Central memory CD4-positive, alpha-beta T cell (primary cell): ENCODE measurements at regions not wholly inside any gene's neighbourhood (a gene's known extent, or its start where the extent isn't known, plus 50 kb on each side); places are given as distances from the start of the nearest gene placed in this dataset.

Source experiments
- DNase-seq: peaks from one replicate; pipeline ENCODE4 v3.0.0; 2022

DNA sequence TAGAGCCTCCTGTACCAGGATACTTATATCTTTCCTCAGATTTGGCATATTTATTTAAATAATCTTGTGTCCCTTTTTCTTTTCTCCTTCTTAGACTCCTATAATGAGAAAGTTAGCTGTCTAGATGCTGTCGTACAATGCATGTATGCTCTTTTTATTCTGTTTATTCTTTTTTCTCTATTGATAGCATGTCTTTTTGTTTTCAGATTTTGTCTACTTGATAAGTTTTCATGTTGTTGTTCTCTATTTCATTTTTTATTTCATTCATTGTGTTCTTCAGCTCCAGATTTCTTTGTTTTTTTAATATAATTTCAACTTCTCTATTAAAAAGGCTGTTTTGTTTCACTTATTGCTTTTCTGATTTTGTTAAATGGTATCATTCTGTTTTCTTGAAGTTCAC lies 674.3 kb upstream of the POU3F3 start:
- no peak for DNase-seq

DNA sequence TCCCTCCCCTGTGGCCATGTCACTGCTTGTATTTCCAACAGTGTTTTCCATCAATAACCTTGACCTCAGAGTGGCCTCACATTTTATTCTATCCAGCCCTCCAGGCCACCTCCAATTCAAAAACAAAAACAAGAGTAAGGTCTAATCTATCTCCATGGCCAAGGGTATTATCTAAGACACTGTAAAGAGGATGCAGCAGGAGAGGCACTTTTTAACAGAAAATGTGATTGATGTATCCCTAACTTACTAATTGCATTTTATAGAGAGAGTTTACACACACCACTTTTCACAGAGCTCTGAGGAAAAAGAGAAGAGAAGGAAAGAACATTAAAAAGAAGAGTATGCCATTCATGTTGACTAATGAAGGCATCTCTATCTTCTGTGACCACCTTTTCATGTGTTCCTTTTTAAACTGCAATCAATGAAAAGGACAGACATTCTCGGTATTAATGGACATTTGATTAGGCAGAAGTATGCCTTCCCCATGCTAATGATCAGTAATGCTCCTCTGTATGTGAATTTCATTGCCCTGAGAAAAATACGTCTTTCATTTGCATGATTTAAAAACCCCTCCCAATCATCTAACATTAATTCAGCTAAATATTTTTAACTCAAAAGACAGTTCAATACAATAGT lies 653.3 kb upstream of the POU3F3 start:
- DNase-seq = no peak

DNA sequence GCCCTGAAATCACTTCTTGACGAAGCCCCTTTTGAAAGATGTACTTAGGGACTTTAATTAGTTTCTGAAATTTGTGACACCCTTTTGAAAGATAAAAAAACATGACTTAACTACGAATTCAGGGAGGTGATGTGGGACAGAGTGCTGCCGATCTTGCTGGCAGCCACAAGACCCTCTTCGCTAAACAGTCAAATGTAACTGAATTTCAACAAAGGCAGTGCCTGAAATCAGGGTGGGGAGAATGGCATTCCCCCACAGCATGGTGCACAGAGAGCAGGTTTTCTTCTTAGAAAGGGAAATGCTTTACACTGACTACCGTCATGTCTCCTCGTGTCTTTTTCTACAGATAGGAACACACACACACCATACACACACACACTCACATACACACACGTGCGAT lies 640.2 kb upstream of the POU3F3 start:
- no peak for DNase-seq

DNA sequence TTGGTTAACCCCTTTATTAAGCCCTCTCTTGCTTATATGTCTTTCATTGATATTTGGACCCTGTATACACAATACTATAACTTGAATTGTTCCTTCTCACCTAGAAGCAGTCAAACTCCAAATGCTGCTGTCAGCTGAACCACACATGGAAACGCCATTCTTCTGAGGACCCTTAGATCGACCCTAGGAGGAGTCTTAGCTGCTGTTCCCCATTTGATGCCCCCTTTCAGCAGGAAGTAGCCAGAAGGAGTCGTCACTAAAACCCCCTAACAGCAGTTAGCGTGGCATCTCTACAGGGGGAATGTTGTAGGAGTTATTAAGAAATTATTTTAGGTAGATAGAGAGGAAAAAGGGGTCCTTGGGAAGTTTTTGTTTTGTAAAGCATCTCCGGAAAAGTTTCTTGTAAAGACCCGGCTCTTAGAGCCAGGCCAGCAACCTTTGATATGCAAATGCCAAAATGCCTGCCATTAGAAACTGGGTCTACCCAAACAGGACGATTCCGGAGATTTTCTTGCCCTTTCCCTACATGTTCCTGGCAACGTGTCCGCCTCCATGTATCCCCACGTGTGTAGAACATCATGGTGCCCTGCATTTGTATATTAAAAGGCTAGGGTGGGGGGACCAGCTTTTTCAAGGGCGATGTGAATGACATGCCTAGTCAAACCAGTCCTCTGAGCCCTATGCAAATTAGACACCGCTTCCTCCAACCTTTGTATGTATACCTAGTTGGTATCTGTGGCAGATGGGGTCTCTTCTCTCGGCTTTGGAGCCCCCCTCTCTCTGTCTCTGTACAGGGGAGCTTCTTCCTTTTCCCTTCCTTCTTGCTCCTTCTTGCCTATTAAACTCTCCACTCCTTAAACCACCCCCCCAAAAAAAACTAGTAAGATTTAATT lies 638.4 kb upstream of the POU3F3 start:
- no peak for DNase-seq

DNA sequence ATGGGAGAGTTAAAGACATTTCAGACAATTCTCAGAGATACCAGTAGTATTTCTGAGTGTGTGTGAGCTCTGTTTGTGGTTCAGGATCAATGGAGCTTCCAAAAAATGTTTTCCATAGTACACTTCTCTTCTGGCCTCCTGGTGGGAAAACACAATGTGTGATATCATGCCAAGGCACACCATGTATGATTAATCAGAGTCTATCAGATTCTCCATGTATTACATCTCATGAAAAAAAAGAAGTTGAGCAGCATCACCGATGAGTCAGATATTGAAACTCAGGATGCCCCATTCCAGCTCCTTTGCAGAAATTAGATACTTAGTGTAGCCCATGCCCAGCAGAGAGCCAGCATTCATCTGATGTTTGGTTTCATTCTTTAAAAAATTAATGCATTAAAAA lies 620.3 kb upstream of the POU3F3 start:
- no peak for DNase-seq

DNA sequence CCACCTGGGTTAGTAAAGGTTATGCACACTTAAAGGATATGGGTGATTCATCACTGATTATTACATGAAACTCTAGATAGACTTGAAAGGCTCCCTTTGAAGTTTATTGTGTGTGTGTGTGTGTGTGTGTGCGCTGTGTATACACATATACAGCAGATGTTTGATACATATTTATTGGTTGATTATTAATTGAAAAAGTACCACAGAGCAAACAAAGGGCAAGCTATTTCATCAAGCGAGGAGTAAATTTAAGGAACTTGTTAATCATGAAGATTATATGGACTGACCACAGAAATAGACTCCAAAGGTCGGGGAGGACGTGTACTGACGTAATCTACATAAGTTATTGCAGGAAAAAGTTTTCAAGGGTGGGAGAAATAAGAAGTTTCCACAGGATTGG lies 617.4 kb upstream of the POU3F3 start:
- no peak for DNase-seq

DNA sequence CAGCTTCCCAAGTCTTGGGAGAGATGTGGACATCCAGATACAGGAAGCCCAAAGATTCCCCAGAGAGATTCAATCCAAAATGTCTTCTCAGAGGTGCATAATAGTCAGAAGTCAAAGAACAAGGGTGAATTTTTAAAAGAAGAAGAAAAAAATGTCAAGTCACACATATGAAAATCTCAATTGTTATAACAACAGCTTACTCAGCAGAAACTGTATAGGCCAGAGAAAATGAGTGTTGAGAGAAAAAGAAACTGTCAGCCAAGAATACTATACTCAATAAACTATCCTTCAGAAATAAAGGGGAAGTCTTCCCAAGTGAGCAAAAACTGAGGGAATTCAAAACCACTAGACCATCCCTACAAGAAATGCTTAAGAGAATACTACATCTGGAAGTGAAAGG lies 612.9 kb upstream of the POU3F3 start:
- no peak for DNase-seq

DNA sequence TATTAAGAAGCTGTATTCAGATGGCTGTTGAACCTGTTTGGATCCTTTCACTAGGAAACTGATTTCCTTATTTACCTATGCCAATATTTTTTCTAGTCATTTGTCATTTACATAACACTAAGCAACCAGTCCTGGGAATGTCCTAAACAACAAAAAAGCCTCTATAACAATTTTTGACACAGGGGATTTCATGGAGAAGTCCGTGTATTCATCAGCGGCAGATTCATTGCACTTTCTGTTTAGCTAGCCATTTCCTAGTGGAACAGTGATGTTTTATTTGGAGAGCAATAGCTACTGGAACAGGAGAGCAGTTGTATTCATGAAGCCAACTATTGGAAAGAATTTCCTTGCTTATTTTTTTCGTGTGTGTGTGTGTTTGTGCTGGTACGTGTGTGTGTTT lies 604.3 kb upstream of the POU3F3 start:
- DNase-seq = no peak

DNA sequence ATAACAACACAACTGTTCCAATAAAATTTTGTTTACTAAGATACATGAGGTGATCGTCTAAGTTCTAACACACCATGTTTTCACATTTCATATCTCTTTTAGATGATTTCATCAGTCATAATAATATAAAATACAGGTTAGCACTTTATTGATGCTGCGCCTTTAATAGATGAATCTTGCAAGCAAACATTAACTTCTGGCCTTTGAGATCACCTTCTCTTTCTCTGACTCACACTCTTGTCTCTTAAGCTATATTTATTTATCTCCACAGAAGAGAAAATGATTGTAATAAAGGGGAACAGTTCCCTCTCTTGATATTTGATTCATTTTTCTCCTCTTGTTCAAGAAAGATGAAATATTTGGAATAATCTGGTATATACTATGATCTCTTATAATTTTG lies 603.3 kb upstream of the POU3F3 start:
- DNase-seq = no peak

DNA sequence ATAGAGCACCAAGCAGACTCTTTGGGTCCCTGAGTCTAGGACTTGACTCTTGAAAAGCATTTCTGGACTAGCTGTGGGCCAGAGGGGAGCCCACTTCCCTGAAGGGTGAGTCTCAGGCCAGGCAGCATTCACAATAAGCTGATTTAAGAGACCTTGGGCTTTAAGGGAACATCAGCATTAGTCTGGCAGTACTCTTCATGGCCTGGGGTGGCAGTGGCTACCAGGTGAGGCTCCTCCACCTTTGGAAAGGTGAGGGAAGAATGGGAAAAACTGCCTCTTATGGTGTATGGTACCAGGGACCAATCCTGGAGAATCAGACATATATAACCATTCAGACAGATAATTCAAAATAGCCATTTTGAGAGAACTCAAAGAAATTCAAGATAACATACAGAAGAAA lies 599.9 kb upstream of the POU3F3 start:
- no peak for DNase-seq

DNA sequence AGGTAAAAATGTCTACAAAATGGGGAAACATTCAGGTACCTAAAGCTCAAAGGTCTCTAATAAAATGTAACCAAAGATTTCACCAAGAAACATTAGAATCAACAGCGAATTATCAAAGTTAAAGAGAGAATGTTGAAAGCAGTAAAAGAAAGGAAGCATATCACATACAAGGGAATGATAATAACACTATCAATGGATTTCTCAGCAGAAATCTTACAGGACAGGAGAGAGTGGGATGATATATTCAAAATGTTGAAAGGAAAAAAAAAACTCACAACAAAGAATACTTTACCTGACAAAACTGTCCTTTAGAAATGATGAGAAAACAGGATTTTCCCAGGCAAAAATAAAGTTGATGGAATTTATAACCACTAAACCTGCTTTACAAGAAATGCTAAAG lies 591.2 kb upstream of the POU3F3 start:
- DNase-seq = no peak

DNA sequence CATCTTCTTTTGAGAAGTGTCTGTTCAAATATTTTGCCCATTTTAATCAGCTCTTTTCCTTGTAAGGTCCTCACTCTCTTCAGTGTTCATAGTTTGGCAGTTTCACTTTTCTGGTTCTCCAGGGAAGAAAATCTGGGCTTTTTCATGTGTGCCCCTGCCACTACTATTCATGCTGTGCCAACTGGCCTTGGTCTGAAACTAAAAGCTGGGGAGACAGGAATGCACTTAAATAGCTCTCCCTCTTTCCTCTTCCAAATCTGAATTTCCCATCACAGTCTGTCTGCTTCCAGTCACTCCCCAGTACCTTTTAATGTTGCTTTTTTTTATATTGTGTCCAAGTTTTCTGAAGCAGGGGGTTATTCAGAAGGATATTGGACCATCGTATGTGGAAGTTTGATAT lies 574.3 kb upstream of the POU3F3 start:
- DNase-seq = no peak

DNA sequence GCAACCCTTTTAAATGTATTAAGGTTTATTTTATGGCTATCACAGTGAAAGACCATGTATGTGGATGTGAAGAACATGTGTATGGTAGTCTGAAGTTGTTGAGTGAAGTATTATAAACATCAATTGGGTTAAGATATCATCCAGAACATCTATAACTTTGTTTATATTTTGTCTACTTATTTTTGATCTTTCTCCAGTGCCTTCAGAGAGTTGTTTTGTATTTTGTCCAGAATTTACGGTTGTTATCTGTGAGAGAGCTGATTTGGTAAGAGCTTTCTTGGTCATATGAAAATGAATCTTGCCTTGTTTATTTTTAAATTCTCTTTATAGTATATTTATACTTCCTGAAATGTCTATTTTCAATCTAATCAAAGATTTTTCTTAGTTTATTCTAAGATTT lies 573.7 kb upstream of the POU3F3 start:
- DNase-seq = no peak

DNA sequence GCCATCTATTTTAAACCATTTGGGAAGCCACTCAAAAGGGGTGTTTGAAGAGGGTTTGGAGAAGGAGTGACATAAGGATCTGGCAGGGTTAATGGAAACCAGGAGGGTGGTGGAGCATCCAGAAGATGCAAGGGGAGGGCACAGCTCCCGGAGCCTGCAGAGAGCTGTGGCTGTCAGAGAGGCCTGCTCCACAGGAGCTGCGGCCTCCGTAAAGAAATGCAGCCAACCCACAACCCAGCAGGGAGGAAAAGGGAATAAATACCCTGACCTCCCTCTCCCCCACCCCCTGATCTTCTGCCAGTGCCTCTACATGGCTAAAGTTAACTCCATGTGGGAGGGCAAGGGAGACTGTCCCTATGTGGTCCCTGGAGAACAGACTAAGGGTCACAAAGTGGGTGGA lies 567.1 kb upstream of the POU3F3 start:
- no peak for DNase-seq

DNA sequence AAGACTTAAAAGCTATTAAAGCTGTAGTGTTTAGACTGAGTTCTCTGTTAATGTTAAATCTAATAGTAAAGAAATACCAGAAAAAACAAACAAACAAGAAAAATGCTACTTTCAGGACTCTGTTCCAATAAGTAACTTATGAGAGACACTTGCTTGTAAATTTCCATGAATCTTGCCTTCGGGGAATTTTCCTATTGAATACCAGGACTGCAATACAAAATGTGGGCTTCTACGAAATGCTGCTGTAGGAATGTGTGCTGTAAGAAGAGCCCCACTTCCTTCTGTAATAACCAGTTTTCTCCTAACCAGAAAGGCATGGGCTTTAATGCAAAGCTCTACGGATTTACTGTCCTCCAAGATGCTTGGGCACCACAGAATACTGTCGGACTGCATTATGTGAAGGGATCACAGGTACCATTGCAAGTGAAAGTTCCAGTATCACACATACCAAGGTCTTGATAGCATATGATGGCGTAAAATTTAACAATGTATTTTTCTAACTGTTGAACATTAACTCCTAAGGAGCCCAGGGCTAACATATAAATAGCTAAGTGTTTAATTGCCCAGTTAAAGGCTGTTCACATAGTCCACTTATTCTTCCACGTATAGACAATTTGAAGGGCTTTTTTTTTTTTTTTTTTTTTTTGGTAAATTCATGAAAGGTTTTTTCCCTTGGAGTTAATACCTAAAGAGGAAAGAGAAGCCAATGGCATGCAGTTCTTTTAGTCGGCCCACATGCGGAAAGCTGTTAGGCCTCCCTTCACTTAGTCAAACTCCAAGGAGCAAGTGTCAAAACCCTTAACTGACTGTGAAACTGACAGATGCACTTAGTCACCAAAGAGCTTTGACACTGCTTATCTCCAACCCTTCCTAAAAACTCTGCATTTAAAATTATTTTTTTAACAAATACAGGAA lies 564.0 kb upstream of the POU3F3 start:
- DNase-seq = no peak

DNA sequence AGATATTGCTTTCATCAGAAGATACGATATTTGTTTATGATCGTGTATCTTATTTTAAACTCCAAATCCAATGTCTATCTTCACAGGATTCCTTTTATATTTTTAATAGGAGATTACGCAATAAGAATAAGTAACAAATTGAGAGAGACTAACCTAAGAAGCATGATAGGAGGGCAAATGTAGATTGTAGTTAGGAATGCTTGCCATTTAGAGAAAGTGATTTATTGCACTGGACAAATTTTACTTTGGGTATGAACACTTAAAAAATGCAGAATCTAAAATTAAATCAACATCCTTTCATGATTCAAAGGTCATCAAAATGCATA lies 563.4 kb upstream of the POU3F3 start:
- DNase-seq = no peak

DNA sequence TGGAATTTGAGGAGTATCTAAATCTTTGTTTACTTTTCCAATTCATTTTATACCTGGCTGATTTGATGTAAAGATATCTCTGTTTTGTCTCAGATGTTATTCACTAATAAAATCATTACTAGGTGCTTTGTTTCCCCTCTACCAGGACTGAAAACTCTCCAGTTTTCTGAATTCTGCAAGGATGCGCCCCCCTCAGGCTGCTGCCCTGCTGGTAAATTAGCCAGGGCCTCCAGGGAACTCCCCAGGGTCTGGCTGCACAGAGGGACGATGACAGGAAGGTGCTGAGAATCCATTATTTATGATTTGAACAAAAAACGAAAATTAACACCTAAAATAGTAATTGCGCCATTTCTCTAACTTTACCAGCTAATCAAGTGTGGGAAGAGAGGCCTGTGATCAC lies 541.2 kb upstream of the POU3F3 start:
- DNase-seq = no peak

DNA sequence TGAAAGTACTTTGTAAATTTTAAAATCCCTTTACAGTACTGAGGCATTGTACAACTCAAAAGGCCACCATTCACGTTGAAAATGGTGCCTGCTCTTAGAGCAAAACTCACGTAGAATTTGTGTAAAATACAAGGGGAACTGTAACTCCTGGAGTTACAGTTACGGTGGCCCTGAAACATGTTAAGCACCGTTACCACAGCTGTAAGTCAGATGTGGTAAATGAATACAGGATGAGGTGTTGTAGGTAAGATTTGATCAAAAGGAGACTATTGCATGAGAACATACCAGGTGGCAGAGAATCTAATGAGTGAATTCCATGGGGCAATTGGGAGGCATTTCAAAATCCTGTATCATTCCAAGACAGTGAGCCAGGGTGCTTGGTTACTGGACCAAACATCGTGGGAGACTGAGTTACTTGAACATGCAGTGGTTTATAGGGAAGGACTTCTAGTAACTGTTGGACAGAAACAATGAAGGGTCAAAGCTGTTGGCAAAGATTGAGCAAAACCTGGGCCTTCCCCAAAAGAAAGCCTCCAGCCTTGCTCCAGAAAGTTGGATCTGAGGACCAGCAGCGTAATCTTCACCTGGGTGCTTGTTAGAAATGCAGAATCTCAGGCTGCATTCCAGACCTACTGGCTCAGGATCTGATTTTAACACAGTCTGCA lies 535.8 kb upstream of the POU3F3 start:
- no peak for DNase-seq

DNA sequence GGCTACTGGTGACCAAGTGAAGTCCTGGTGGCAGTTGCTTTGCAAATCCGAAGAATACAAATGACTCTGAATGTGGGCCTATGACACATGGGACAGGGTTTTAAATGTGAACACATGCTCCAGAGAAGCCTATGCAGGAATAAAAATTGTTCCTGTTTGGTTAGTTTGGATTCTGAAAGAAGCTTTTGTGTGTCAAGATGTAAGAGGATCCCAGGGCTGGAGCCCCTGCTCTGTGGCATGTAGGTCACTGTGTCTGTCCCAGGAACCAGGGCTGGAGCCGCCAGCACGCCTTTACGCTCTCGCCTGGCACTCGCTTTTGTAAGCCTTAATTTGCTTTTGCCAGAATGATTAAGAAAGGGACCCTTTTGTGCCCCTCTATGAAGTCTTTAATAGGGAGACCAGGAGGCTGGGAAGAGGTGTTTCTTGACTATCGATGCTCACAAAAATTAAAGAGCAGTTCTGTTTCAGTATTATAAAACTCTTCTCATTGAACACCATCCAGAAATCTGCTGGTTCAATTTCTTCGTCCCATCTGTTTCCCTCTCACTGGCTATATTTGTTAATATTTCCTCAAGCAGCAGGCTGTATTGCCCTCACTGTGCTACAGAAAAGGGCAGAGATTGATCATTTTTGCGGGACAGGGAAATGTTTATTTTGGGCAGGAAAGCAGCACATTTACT lies 532.7 kb upstream of the POU3F3 start:
- DNase-seq = no peak

DNA sequence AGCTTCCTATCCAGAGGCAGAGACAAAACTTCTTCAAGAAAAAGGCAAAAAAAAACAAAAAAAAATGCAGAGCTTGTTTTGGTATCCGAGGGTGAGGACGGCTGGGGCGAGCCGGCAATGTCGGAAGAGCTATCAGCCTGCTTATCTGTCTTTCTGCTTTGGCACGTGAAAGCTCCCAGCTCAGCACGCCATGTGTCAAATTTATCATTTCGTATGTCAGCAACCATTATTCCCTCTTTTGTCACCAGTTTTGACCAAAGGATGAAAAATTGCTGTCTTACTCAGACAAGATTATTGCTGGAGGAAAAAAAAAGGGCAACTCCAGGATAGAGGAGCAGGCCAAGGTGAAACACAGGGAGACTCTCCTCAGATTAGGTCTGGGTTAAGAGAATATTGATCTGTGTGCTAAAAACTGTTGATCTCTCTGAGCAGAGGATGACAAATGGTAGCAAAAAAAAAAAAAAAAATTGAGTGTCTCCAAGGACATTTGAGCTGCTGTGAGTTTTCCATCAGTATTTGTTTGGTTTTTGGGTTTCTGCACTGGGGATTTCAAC lies 532.0 kb upstream of the POU3F3 start:
- no peak for DNase-seq

DNA sequence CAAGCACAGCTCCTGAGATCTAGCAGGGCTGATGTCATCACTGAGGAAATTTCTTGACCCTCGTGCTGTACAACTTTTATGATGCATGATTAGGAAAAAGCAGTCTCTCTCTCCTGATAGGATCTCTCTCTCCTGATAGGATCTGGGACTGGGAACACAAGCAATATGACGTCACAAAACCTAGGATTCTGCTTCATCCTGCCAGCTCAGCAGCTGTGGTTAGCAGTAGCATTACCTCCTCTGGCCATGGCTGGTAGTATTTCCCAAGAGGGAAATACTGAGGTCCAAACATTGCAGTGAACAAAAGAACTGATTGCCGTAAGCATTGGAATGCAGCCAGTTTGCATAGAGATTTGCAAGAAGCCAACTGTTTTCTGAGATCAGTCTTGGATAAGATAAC lies 521.2 kb upstream of the POU3F3 start:
- no peak for DNase-seq

DNA sequence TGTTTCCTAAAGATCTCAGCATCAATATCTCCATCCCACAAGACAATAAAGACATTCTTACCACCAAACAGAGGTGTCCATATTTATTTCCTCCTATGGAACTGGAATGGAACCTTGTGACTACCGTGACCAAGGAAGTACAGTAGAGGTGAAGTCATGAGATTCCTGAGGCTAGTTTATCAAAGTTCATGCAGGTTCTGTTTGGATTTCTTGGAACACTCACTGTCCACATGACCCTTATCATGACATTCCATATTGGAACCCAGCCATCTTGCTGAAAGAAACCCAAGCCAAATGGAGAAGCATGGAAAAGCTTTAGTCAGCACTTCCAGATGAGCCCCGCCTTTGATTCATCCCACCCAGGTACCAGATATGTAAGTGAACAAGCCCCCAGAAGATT lies 516.0 kb upstream of the POU3F3 start:
- DNase-seq = no peak
